Hepatocyte (in vitro differentiated cells): ENCODE measurements at regions not wholly inside any gene's neighbourhood (a gene's known extent, or its start where the extent isn't known, plus 50 kb on each side); places are given as distances from the start of the nearest gene placed in this dataset.
A peak's percentile ranks its signal among the peaks of the same experiment; 100 is the strongest.

ENCODE experiments used
- DNase-seq: peaks from one replicate; pipeline ENCODE4 v3.0.0-alpha.2; 2016; ENCODE audit warnings: low spot score
- H2AFZ ChIP-seq: fragments of 200-600 bp; sonication (generic); 2 replicates; pipeline ENCODE4 v1.6.0; 2016; ENCODE audit warnings: antibody characterized with exemption, mild to moderate bottlenecking
- H3K27ac ChIP-seq: fragments of 200-600 bp; sonication (generic); 2 replicates; pipeline ENCODE4 v1.5.1; 2016; ENCODE audit warnings: mild to moderate bottlenecking
- H3K27me3 ChIP-seq: fragments of 200-600 bp; sonication (generic); 2 replicates; pipeline ENCODE4 v1.6.1; 2016
- H3K36me3 ChIP-seq: fragments of 200-600 bp; sonication (generic); replicated peaks from 2 replicates; pipeline ENCODE4 v1.5.1; 2016; ENCODE audit warnings: low read depth; ENCODE audit not compliant: insufficient read depth
- H3K4me1 ChIP-seq: fragments of 200-600 bp; sonication (generic); 2 replicates; pipeline ENCODE4 v1.5.1; 2016; ENCODE audit warnings: mild to moderate bottlenecking, moderate library complexity; ENCODE audit not compliant: insufficient read depth
- H3K4me2 ChIP-seq: fragments of 200-600 bp; sonication (generic); 2 replicates; pipeline ENCODE4 v1.6.0; 2016
- H3K4me3 ChIP-seq: fragments of 200-600 bp; sonication (generic); 2 replicates; pipeline ENCODE4 v1.5.1; 2016; ENCODE audit warnings: mild to moderate bottlenecking
- H3K79me2 ChIP-seq: fragments of 200-600 bp; sonication (generic); 2 replicates; pipeline ENCODE4 v1.6.0; 2017; ENCODE audit warnings: mild to moderate bottlenecking
- H3K9me2 ChIP-seq: fragments of 200-600 bp; sonication (generic); replicated peaks from 2 replicates; pipeline ENCODE4 v1.6.0; 2017; ENCODE audit warnings: mild to moderate bottlenecking; ENCODE audit not compliant: insufficient read depth
- H3K9me3 ChIP-seq: fragments of 200-600 bp; sonication (generic); 2 replicates; pipeline ENCODE4 v1.5.1; 2016; ENCODE audit warnings: low read depth, mild to moderate bottlenecking
- H4K20me1 ChIP-seq: fragments of 200-600 bp; sonication (generic); 2 replicates; pipeline ENCODE4 v1.6.0; 2016; ENCODE audit warnings: mild to moderate bottlenecking; ENCODE audit not compliant: insufficient read depth, poor library complexity, severe bottlenecking
- CTCF ChIP-seq: fragments of 200-600 bp; sonication (generic); IDR thresholded peaks from 2 replicates; pipeline ENCODE4 v1.5.1; 2016; ENCODE audit warnings: antibody characterized with exemption, mild to moderate bottlenecking; ENCODE audit not compliant: poor library complexity
- EZH2 ChIP-seq: fragments of 200-600 bp; sonication (generic); IDR thresholded peaks from 2 replicates; pipeline ENCODE4 v1.6.1; 2016; ENCODE audit warnings: antibody characterized with exemption, mild to moderate bottlenecking, borderline replicate concordance
- EZH2phosphoT487 ChIP-seq: fragments of 200-600 bp; sonication (generic); IDR thresholded peaks from one replicate; pipeline ENCODE4 v1.6.1; 2018; ENCODE audit warnings: antibody characterized with exemption, mild to moderate bottlenecking, low read depth, moderate library complexity; ENCODE audit not compliant: unreplicated experiment, severe bottlenecking
- WGBS: methylation state at CpG from one replicate; pipeline ENCODE4 v1.1.6; 2016; ENCODE audit warnings: low lambda C conversion rate; ENCODE audit errors: missing lambda C conversion rate; 5-methylcytosine and 5-hydroxymethylcytosine counted together

GRCh38 chr2:13508671-13509070 is 791.9 kb downstream of the TRIB2 start:
- Histone ChIP-seq H3K27me3 (no peaks in the 10 kb centered on the region), H3K4me3 (no peak overlapping the region), H3K27ac (no peak overlapping the region), H3K4me2 (no peak overlapping the region), H4K20me1 (no peaks in the 10 kb centered on the region), H3K9me2 (no peaks in the 10 kb centered on the region), H3K36me3 (no peaks in the 10 kb centered on the region), H2AFZ (no peak overlapping the region), H3K79me2 (no peaks in the 10 kb centered on the region), H3K9me3 (no peaks in the 10 kb centered on the region), H3K4me1 (no peaks in the 10 kb centered on the region)
- no peak for TF ChIP-seq EZH2
- DNase-seq = no peak
- 86% methylated on average over 1 of the region's 1 CpG for WGBS

- H3K4me1 ChIP-seq = no peaks in the 10 kb centered on the region
- H3K9me3 ChIP-seq = peaks cover 4% of the 10 kb centered on the region
- no peak overlapping the region for H3K27ac ChIP-seq
- no peak overlapping the region for H3K4me2 ChIP-seq
- WGBS = 77% methylated on average over 3 of the region's 3 CpGs
- H3K9me2 ChIP-seq = no peaks in the 10 kb centered on the region
- H3K4me3 ChIP-seq = no peak overlapping the region
- DNase-seq = no peak
- H2AFZ ChIP-seq = no peak overlapping the region
- H3K36me3 ChIP-seq = no peaks in the 10 kb centered on the region
- no peaks in the 10 kb centered on the region for H3K27me3 ChIP-seq
- H4K20me1 ChIP-seq = no peaks in the 10 kb centered on the region
- no peaks in the 10 kb centered on the region for H3K79me2 ChIP-seq
- TF ChIP-seq CTCF (no peak), EZH2 (no peak), EZH2phosphoT487 (no peak)
Observed at GRCh38 chr2:13515254-13515653, 798.5 kb downstream of the TRIB2 start.

- Histone ChIP-seq H3K9me2 (no peaks in the 10 kb centered on the region), H2AFZ (no peak overlapping the region), H3K4me3 (no peak overlapping the region), H3K4me2 (no peak overlapping the region), H3K9me3 (peaks cover 4% of the 10 kb centered on the region), H3K79me2 (no peaks in the 10 kb centered on the region), H3K36me3 (no peaks in the 10 kb centered on the region), H4K20me1 (no peaks in the 10 kb centered on the region), H3K27me3 (no peaks in the 10 kb centered on the region), H3K4me1 (no peaks in the 10 kb centered on the region), H3K27ac (peak overlapping the region; percentile 79)
- no peak for DNase-seq
- no peak for TF ChIP-seq EZH2
- TF ChIP-seq EZH2phosphoT487 = no peak
- TF ChIP-seq CTCF = no peak
- WGBS = 73% methylated on average over 6 of the region's 6 CpGs
Observed at GRCh38 chr2:13522096-13522495, 805.4 kb downstream of the TRIB2 start.

- H2AFZ ChIP-seq = no peak overlapping the region
- no peak overlapping the region for H3K4me3 ChIP-seq
- H3K79me2 ChIP-seq = no peaks in the 10 kb centered on the region
- peak overlapping the region; percentile 79 for H3K27ac ChIP-seq
- TF ChIP-seq EZH2phosphoT487 (no peak), CTCF (no peak), EZH2 (no peak)
- no peaks in the 10 kb centered on the region for H4K20me1 ChIP-seq
- DNase-seq = peak; percentile 40
- H3K4me1 ChIP-seq = no peaks in the 10 kb centered on the region
- H3K9me2 ChIP-seq = no peaks in the 10 kb centered on the region
- WGBS = 44% methylated on average over 6 of the region's 6 CpGs
- H3K4me2 ChIP-seq = no peak overlapping the region
- no peaks in the 10 kb centered on the region for H3K36me3 ChIP-seq
- H3K9me3 ChIP-seq = peaks cover 3% of the 10 kb centered on the region
- H3K27me3 ChIP-seq = no peaks in the 10 kb centered on the region
Observed at GRCh38 chr2:13522917-13523821, 806.4 kb downstream of the TRIB2 start.
